ENCODE measurements at regions not wholly inside any gene's neighbourhood (a gene's known extent, or its start where the extent isn't known, plus 50 kb on each side); places are given as distances from the start of the nearest gene placed in this dataset.

DNA sequence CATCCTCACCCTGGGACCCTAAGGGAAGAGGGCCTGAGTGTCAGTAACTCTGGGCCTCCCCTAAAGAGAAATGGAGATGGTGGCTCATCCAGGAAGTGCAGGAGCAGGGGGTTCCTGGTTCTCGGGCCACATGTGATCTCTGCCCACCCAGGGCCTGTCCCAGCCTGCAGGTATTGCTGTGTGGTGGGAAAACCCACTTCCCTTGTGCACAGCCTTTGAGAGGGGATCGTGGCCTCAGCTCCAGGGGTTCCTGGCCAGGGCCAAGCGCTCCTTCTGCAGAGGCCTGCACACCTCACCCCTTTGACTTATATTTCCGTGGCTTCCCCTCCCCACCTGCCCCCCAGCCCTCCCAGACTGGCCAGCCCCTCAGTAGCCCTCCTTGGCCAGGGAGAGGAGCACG is 213.5 kb downstream of the OR4C45 start:
- Histone ChIP-seq H2BK5ac (ENCODE audit: insufficient read length, low read length) (no peak overlapping the region), H3K4me2 (ENCODE audit: insufficient read depth, insufficient read length, low read length) (no peak overlapping the region), H3K9me3 (ENCODE audit: control insufficient read depth, low read depth, low read length) (peaks cover 63% of the 10 kb centered on the region), H3K4me1 (ENCODE audit: insufficient read depth, low read length) (no peaks in the 10 kb centered on the region), H3K18ac (ENCODE audit: insufficient read length, low read depth, low read length) (no peak overlapping the region), H3K4ac (ENCODE audit: low read depth, low read length) (no peak overlapping the region), H4K20me1 (ENCODE audit: control insufficient read depth, insufficient read depth, insufficient read length) (no peaks in the 10 kb centered on the region), H4K91ac (ENCODE audit: insufficient read length, low read depth, low read length) (no peak overlapping the region), H3K27ac (ENCODE audit: insufficient read length, low read depth, low read length) (no peak overlapping the region), H3K23me2 (ENCODE audit: insufficient read length, low read depth, low read length, poor library complexity, severe bottlenecking) (no peaks in the 10 kb centered on the region), H3K27me3 (ENCODE audit: insufficient read depth, low read length) (no peaks in the 10 kb centered on the region), H4K8ac (replicated peaks; ENCODE audit: insufficient read length, low read depth, low read length) (no peak overlapping the region), H2BK12ac (ENCODE audit: insufficient read length, low read depth, low read length) (no peak overlapping the region), H3K79me2 (ENCODE audit: insufficient read depth, low read length) (no peaks in the 10 kb centered on the region), H2BK15ac (ENCODE audit: low read depth, low read length) (no peak overlapping the region), H3K9ac (ENCODE audit: extremely low read depth, insufficient read length, low read length) (no peak overlapping the region), H2BK20ac (ENCODE audit: low read depth, low read length, poor library complexity, severe bottlenecking) (no peak overlapping the region), H4K5ac (ENCODE audit: insufficient read length, low read depth, low read length) (no peak overlapping the region), H3K14ac (ENCODE audit: insufficient read depth, low read length) (no peak overlapping the region), H2AK5ac (ENCODE audit: insufficient read length, low read length) (no peak overlapping the region), H3T11ph (ENCODE audit: low read length) (no peak overlapping the region), H3K56ac (ENCODE audit: insufficient read length, low read depth, low read length) (no peak overlapping the region), H2AFZ (ENCODE audit: low read length) (no peak overlapping the region), H2BK120ac (ENCODE audit: low read depth, low read length, poor library complexity, severe bottlenecking) (no peak overlapping the region), H3K23ac (ENCODE audit: insufficient read length, low read depth, low read length) (no peak overlapping the region), H3K79me1 (ENCODE audit: insufficient read depth, low read depth, low read length, poor library complexity, severe bottlenecking) (no peaks in the 10 kb centered on the region)
- TF ChIP-seq, protein P1, sequence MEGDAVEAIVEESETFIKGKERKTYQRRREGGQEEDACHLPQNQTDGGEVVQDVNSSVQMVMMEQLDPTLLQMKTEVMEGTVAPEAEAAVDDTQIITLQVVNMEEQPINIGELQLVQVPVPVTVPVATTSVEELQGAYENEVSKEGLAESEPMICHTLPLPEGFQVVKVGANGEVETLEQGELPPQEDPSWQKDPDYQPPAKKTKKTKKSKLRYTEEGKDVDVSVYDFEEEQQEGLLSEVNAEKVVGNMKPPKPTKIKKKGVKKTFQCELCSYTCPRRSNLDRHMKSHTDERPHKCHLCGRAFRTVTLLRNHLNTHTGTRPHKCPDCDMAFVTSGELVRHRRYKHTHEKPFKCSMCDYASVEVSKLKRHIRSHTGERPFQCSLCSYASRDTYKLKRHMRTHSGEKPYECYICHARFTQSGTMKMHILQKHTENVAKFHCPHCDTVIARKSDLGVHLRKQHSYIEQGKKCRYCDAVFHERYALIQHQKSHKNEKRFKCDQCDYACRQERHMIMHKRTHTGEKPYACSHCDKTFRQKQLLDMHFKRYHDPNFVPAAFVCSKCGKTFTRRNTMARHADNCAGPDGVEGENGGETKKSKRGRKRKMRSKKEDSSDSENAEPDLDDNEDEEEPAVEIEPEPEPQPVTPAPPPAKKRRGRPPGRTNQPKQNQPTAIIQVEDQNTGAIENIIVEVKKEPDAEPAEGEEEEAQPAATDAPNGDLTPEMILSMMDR (conservative IDR thresholded peaks at IDR 0.05), result no peak
- no peak for DNase-seq
- Mint-ChIP-seq H3K27ac (no peak overlapping the region), H3K27me3 (ENCODE audit: low read depth) (no peaks in the 10 kb centered on the region; the same call in 1 of the 2 replicates), H3K36me3 (ENCODE audit: insufficient read depth in 1 of 3, low read depth in 3 of 3) (peaks cover 4 to 22% (median 6%) of the 10 kb centered on the region in 3 experiments; a peak in 6 of 7 replicates), H3K4me3 (no peak overlapping the region), H3K4me1 (no peaks in the 10 kb centered on the region), H3K9me3 (peaks cover 77 to 89% of the 10 kb centered on the region in 2 experiments)
- no CpG with 5 or more reads among the region's 5 CpGs for WGBS (ENCODE audit: extremely low coverage, insufficient read length, low lambda C conversion rate)

Measured in H9 (cell line).